ENCODE measurements at regions not wholly inside any gene's neighbourhood (a gene's known extent, or its start where the extent isn't known, plus 50 kb on each side); places are given as distances from the start of the nearest gene placed in this dataset.

DNA sequence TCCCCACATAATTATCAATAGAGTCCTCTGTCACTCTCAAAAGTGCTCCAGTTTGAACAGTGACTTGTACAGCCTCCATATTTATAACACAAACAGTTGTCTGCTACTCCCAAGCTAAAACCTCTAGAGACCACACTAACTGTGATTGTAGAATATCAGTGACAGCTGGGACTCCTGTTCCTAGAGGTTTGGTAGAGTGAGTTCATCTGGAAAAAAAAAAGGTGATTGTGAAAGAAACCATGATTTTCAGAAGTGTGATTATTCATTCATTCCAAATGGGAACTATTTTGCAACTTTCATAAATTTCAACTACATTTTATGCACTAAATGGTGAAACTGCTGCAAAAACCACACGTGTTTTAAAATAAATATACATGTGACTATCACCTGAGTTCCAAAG lies 128.0 kb upstream of the PLXNC1 start:
- no peak for TF ChIP-seq POLR2A (IDR thresholded peaks at IDR 0.05)
- TF ChIP-seq, protein P1, sequence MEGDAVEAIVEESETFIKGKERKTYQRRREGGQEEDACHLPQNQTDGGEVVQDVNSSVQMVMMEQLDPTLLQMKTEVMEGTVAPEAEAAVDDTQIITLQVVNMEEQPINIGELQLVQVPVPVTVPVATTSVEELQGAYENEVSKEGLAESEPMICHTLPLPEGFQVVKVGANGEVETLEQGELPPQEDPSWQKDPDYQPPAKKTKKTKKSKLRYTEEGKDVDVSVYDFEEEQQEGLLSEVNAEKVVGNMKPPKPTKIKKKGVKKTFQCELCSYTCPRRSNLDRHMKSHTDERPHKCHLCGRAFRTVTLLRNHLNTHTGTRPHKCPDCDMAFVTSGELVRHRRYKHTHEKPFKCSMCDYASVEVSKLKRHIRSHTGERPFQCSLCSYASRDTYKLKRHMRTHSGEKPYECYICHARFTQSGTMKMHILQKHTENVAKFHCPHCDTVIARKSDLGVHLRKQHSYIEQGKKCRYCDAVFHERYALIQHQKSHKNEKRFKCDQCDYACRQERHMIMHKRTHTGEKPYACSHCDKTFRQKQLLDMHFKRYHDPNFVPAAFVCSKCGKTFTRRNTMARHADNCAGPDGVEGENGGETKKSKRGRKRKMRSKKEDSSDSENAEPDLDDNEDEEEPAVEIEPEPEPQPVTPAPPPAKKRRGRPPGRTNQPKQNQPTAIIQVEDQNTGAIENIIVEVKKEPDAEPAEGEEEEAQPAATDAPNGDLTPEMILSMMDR (IDR thresholded peaks at IDR 0.05), result peak in 1 of 3 experiments; percentile 3
